ENCODE measurements at regions not wholly inside any gene's neighbourhood (a gene's known extent, or its start where the extent isn't known, plus 50 kb on each side); places are given as distances from the start of the nearest gene placed in this dataset.

DNA sequence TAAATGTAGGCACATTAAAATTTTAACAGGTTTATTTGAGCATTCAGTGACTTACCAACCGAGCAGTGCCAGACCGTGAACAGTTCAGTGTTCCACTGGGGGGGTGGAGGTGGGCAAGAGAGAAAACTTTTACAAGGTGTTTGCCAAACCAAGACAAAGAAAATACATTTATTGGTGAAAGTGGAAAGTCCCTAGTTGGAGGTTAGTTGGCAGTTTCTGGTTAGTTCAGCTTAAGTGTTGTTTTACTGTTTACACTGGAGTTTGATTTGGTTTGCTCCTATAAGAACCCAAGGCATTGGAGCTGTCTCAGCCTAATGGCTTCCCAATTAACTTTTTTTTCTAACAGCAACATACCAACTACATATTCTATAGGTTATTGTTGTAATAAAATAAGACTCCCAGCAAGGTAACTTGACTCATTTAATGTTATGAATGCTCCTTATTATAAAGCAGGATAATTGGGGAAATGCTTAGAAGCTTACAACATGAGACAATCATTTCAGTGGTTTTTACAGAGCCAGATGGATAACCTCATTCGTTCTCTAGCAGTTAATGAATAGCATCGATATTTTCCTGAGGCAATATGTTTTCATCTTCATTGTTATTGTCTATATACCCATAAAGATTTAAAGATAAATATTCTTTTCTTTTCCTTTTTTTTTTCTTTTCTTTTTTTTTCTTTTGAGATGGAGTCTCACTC is 115.8 kb downstream of the ETNK1 start:
- Histone ChIP-seq H3K36me3 (ENCODE audit: insufficient read depth, low read length) (no peaks in the 10 kb centered on the region), H3K79me2 (ENCODE audit: insufficient read depth, low read length) (no peaks in the 10 kb centered on the region), H2AFZ (ENCODE audit: low read length) (no peak overlapping the region), H3F3A (ENCODE audit: low read depth) (no peaks in the 10 kb centered on the region), H3K27me3 (ENCODE audit: insufficient read depth, low read length, poor library complexity, severe bottlenecking) (no peaks in the 10 kb centered on the region), H3K9me2 (replicated peaks; ENCODE audit: low read depth, low read length) (no peaks in the 10 kb centered on the region), H3K4me2 (ENCODE audit: low read depth, low read length, poor library complexity, severe bottlenecking) (no peak overlapping the region), H3K9ac (ENCODE audit: low read depth, low read length, poor library complexity, severe bottlenecking) (no peak overlapping the region), H3K4me1 (ENCODE audit: insufficient read depth, low read length, poor library complexity, severe bottlenecking) (no peaks in the 10 kb centered on the region), H4K20me1 (ENCODE audit: insufficient read depth, low read length, poor library complexity, severe bottlenecking) (no peaks in the 10 kb centered on the region), H3K4me3 (ENCODE audit: low read length, poor library complexity, severe bottlenecking) (no peak overlapping the region), H3K9me3 (ENCODE audit: insufficient read depth, low read depth, low read length) (no peaks in the 10 kb centered on the region)
- TF ChIP-seq EZH2phosphoT487 (IDR thresholded peaks at IDR 0.05; ENCODE audit: borderline replicate concordance): no peak
- TF ChIP-seq, protein P1, sequence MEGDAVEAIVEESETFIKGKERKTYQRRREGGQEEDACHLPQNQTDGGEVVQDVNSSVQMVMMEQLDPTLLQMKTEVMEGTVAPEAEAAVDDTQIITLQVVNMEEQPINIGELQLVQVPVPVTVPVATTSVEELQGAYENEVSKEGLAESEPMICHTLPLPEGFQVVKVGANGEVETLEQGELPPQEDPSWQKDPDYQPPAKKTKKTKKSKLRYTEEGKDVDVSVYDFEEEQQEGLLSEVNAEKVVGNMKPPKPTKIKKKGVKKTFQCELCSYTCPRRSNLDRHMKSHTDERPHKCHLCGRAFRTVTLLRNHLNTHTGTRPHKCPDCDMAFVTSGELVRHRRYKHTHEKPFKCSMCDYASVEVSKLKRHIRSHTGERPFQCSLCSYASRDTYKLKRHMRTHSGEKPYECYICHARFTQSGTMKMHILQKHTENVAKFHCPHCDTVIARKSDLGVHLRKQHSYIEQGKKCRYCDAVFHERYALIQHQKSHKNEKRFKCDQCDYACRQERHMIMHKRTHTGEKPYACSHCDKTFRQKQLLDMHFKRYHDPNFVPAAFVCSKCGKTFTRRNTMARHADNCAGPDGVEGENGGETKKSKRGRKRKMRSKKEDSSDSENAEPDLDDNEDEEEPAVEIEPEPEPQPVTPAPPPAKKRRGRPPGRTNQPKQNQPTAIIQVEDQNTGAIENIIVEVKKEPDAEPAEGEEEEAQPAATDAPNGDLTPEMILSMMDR (conservative IDR thresholded peaks at IDR 0.05; ENCODE audit: low read length): no peak

DNA sequence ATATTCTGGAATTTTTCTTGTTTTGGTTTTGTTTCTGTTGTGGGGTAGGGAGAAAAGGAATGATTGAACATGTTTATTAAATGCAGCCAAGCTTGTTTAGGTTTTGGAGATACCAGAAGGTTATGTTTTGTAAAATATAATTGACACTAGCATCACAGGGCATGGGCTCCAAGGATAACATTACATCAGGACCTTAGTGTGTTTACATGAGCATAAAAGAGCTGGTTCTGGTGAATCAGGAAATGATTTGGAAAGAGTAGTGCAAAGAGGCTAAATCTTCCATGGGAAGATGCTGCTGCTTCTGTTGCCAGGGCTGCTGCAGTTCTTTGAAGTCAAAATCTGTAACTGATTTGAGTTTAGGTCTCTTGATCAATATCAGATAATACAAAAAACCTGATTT is 118.7 kb downstream of the ETNK1 start:
- H4K20me1 ChIP-seq (ENCODE audit: insufficient read depth, low read length, poor library complexity, severe bottlenecking): no peaks in the 10 kb centered on the region
- no peaks in the 10 kb centered on the region for H3K79me2 ChIP-seq (ENCODE audit: insufficient read depth, low read length)
- H3K4me3 ChIP-seq (ENCODE audit: low read length, poor library complexity, severe bottlenecking): no peak overlapping the region
- TF ChIP-seq, protein P1 (conservative IDR thresholded peaks at IDR 0.05; ENCODE audit: low read length): no peak
- TF ChIP-seq EZH2phosphoT487 (IDR thresholded peaks at IDR 0.05; ENCODE audit: borderline replicate concordance): no peak
- H3K9me3 ChIP-seq (ENCODE audit: insufficient read depth, low read depth, low read length): no peaks in the 10 kb centered on the region
- no peak overlapping the region for H3K9ac ChIP-seq (ENCODE audit: low read depth, low read length, poor library complexity, severe bottlenecking)
- no peaks in the 10 kb centered on the region for H3F3A ChIP-seq (ENCODE audit: low read depth)
- H3K9me2 ChIP-seq (replicated peaks; ENCODE audit: low read depth, low read length): no peaks in the 10 kb centered on the region
- H3K36me3 ChIP-seq (ENCODE audit: insufficient read depth, low read length): no peaks in the 10 kb centered on the region
- H3K27me3 ChIP-seq (ENCODE audit: insufficient read depth, low read length, poor library complexity, severe bottlenecking): no peaks in the 10 kb centered on the region
- no peak overlapping the region for H2AFZ ChIP-seq (ENCODE audit: low read length)
- H3K4me1 ChIP-seq (ENCODE audit: insufficient read depth, low read length, poor library complexity, severe bottlenecking): no peaks in the 10 kb centered on the region
- no peak overlapping the region for H3K4me2 ChIP-seq (ENCODE audit: low read depth, low read length, poor library complexity, severe bottlenecking)

DNA sequence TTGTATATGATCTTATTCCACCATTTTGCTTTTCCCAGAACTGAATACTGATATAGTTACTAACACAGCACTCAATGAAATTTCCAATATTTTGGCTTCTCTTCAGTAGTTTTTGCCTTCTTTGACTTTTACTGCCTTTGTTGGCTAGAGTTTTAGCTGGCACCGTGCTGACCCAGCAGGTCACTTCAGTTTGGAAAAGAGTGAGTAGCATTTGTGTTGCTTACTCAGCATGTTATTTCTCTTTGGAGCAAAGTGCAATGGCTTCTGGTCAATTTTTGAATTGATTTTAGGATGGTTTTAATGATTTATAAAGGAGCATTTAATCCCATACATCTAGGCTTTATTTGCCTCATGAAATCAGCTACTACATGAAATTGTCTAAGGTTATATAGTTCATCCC is 119.2 kb downstream of the ETNK1 start:
- H3K79me2 ChIP-seq (ENCODE audit: insufficient read depth, low read length): no peaks in the 10 kb centered on the region
- H3K9me3 ChIP-seq (ENCODE audit: insufficient read depth, low read depth, low read length): no peaks in the 10 kb centered on the region
- no peaks in the 10 kb centered on the region for H4K20me1 ChIP-seq (ENCODE audit: insufficient read depth, low read length, poor library complexity, severe bottlenecking)
- no peaks in the 10 kb centered on the region for H3K4me1 ChIP-seq (ENCODE audit: insufficient read depth, low read length, poor library complexity, severe bottlenecking)
- no peaks in the 10 kb centered on the region for H3K27me3 ChIP-seq (ENCODE audit: insufficient read depth, low read length, poor library complexity, severe bottlenecking)
- no peaks in the 10 kb centered on the region for H3K36me3 ChIP-seq (ENCODE audit: insufficient read depth, low read length)
- no peaks in the 10 kb centered on the region for H3F3A ChIP-seq (ENCODE audit: low read depth)
- no peak overlapping the region for H3K4me2 ChIP-seq (ENCODE audit: low read depth, low read length, poor library complexity, severe bottlenecking)
- TF ChIP-seq, protein P1 (conservative IDR thresholded peaks at IDR 0.05; ENCODE audit: low read length): no peak
- no peak for TF ChIP-seq EZH2phosphoT487 (IDR thresholded peaks at IDR 0.05; ENCODE audit: borderline replicate concordance)
- H3K9me2 ChIP-seq (replicated peaks; ENCODE audit: low read depth, low read length): no peaks in the 10 kb centered on the region
- H3K9ac ChIP-seq (ENCODE audit: low read depth, low read length, poor library complexity, severe bottlenecking): no peak overlapping the region
- H3K4me3 ChIP-seq (ENCODE audit: low read length, poor library complexity, severe bottlenecking): no peak overlapping the region
- no peak overlapping the region for H2AFZ ChIP-seq (ENCODE audit: low read length)

Data from Loucy (cell line).